ENCODE measurements at regions not wholly inside any gene's neighbourhood (a gene's known extent, or its start where the extent isn't known, plus 50 kb on each side); places are given as distances from the start of the nearest gene placed in this dataset.

DNA sequence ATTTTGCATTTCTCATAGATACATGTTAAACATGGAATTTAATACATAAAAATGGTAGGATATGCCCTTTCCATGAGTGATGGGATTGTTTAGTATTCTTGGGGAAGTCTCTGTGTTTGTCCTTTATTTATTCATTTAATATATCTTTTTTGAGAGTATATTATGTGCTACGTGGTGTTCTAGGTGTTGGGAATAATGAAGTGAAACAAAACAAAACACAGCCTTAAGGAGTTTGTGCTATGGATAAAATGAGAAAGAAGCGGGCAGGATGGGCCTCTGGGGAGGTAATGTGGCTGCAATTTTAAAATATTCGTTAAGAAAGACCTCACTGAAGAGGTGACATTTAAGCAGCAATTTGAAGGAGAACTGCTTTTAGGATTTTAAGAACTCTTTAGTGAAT lies 851.5 kb downstream of the MAFB start:
- H3K36me3 Mint-ChIP-seq (ENCODE audit: insufficient read depth) = peaks cover 2% of the 10 kb centered on the region
- H3K27ac Mint-ChIP-seq = no peak overlapping the region
- no peaks in the 10 kb centered on the region for H3K27me3 Mint-ChIP-seq
- peaks cover 14% of the 10 kb centered on the region for H3K4me1 Mint-ChIP-seq (ENCODE audit: low read depth)
- no peak for DNase-seq (ENCODE audit: low spot score, unreplicated experiment)
- peaks cover 8% of the 10 kb centered on the region for H3K9me3 Mint-ChIP-seq (ENCODE audit: low read depth)
- H3K4me3 Mint-ChIP-seq (ENCODE audit: low read depth) = no peak overlapping the region
- TF ChIP-seq, protein P1, sequence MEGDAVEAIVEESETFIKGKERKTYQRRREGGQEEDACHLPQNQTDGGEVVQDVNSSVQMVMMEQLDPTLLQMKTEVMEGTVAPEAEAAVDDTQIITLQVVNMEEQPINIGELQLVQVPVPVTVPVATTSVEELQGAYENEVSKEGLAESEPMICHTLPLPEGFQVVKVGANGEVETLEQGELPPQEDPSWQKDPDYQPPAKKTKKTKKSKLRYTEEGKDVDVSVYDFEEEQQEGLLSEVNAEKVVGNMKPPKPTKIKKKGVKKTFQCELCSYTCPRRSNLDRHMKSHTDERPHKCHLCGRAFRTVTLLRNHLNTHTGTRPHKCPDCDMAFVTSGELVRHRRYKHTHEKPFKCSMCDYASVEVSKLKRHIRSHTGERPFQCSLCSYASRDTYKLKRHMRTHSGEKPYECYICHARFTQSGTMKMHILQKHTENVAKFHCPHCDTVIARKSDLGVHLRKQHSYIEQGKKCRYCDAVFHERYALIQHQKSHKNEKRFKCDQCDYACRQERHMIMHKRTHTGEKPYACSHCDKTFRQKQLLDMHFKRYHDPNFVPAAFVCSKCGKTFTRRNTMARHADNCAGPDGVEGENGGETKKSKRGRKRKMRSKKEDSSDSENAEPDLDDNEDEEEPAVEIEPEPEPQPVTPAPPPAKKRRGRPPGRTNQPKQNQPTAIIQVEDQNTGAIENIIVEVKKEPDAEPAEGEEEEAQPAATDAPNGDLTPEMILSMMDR (IDR thresholded peaks at IDR 0.05; ENCODE audit: unreplicated experiment) = no peak

DNA sequence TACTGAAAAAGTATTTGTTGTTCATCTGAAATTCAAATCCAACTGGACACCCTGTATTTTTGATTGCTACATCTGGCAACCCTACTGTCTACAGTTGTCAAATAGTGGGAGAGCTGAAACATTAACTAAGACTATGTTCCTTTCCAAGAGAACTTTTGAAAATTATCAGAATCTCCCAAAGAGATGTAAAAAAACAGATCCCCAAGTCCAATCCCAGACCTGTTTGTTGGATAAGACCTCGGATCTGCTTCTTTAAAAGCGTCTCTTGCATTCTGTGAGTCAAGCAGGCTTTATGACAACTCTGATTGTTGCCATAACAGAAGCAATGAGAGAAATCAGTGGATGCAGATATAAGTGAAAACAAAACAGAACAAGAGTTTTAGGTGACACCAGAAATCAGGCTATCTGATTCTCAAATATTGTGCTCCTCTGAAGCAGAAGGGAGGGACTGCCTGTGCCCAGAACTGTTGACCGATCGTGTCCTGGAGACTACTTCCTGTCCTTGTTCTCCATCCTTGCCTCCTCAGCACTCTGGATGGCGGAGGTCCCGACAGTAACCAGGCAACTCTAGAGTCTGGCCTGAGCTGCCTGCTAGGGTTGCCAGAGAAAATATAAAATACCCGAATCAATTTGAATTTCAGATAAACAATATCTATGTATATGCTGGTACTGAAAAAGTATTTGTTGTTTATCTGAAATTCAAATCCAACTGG lies 853.8 kb downstream of the MAFB start:
- DNase-seq (ENCODE audit: low spot score, unreplicated experiment) = no peak
- TF ChIP-seq, protein P1 (IDR thresholded peaks at IDR 0.05; ENCODE audit: unreplicated experiment) = no peak
- Mint-ChIP-seq H3K27ac (no peak overlapping the region), H3K4me1 (ENCODE audit: low read depth) (peaks cover 10% of the 10 kb centered on the region), H3K27me3 (no peaks in the 10 kb centered on the region), H3K9me3 (ENCODE audit: low read depth) (no peaks in the 10 kb centered on the region), H3K4me3 (ENCODE audit: low read depth) (no peak overlapping the region), H3K36me3 (ENCODE audit: insufficient read depth) (no peaks in the 10 kb centered on the region)

DNA sequence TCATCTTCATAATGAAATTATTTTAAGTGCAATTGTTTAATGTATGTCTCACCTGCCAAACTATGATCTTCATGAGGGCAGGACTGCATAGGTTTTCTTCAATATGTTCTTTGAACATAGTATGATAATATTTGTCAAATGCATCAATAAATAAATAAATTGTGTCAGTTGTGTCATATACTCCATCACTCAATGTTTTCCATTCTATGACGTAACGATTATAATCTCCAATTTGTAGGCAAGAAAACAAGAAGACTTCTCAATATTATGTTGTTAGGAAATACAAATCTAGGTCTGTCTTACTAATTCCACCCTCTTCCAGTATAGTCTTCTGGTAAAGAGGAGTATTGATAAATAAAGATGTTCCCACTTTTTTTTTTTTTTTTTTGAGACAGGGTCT lies 858.1 kb downstream of the MAFB start:
- Mint-ChIP-seq H3K9me3 (ENCODE audit: low read depth) (no peaks in the 10 kb centered on the region), H3K4me1 (ENCODE audit: low read depth) (no peaks in the 10 kb centered on the region), H3K4me3 (ENCODE audit: low read depth) (no peak overlapping the region), H3K27me3 (no peaks in the 10 kb centered on the region), H3K27ac (no peak overlapping the region), H3K36me3 (ENCODE audit: insufficient read depth) (no peaks in the 10 kb centered on the region)
- TF ChIP-seq, protein P1 (IDR thresholded peaks at IDR 0.05; ENCODE audit: unreplicated experiment) = no peak
- no peak for DNase-seq (ENCODE audit: low spot score, unreplicated experiment)

DNA sequence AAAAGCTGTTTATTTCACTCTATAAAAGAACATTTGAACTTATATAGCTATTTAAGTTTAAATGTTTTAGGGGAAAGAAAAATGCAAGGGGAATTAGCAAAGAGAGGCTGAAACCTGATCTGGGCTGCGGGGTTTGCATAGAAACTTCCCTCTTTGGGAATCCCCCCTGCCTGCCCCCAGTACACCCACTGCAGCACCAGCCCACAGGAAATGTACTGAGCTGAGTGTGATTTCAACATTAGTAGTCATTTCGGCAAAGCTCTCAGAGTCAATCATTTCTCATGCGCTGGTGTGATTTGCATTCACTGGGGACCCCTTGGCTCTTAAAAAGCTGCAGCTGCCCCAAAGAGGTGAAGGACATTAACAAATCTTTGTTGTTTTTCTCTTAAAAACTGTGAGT lies 859.4 kb downstream of the MAFB start:
- Mint-ChIP-seq H3K27ac (no peak overlapping the region), H3K4me1 (ENCODE audit: low read depth) (no peaks in the 10 kb centered on the region), H3K9me3 (ENCODE audit: low read depth) (no peaks in the 10 kb centered on the region), H3K4me3 (ENCODE audit: low read depth) (no peak overlapping the region), H3K27me3 (no peaks in the 10 kb centered on the region), H3K36me3 (ENCODE audit: insufficient read depth) (no peaks in the 10 kb centered on the region)
- TF ChIP-seq, protein P1 (IDR thresholded peaks at IDR 0.05; ENCODE audit: unreplicated experiment) = no peak
- DNase-seq (ENCODE audit: low spot score, unreplicated experiment) = no peak

DNA sequence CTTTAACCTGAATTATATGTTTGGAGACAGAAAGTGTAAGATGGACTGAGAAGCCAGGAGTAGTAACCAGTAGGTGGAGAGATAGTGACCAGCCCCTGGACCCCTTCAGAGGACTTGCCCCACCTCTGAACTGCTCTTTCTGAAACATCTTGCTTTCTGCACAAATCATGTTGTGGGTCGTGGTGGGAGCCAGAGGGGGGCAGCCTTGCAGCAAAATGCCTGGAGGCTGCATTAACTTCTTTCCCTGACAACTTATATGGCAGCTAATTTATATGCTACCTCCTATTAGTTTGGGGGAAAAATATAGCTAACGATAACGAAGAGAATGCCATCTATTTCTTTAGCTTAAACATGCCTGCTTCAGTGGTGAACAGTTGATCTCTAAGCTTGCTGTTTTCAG lies 859.8 kb downstream of the MAFB start:
- H3K27ac Mint-ChIP-seq = no peak overlapping the region
- H3K27me3 Mint-ChIP-seq = no peaks in the 10 kb centered on the region
- TF ChIP-seq, protein P1 (IDR thresholded peaks at IDR 0.05; ENCODE audit: unreplicated experiment) = peak; percentile 54
- no peak for DNase-seq (ENCODE audit: low spot score, unreplicated experiment)
- no peaks in the 10 kb centered on the region for H3K4me1 Mint-ChIP-seq (ENCODE audit: low read depth)
- no peaks in the 10 kb centered on the region for H3K36me3 Mint-ChIP-seq (ENCODE audit: insufficient read depth)
- no peaks in the 10 kb centered on the region for H3K9me3 Mint-ChIP-seq (ENCODE audit: low read depth)
- H3K4me3 Mint-ChIP-seq (ENCODE audit: low read depth) = no peak overlapping the region

Data from progenitor cell of endocrine pancreas (in vitro differentiated cells).